PC-9 (cell line): ENCODE measurements at regions not wholly inside any gene's neighbourhood (a gene's known extent, or its start where the extent isn't known, plus 50 kb on each side); places are given as distances from the start of the nearest gene placed in this dataset.

ENCODE experiments used
- BruUV-seq: library from RNA; stranded (reverse); fragments of 400-500 nt; replicated peaks from 2 replicates; lab custom pipeline; 2021; lab: Mats Ljungman, UMichigan
- CTCF ChIA-PET: fragments of 300-600 bp; sonication (Branson Sonifier 250); formaldehyde crosslinking; loops from one replicate; lab custom pipeline; 2022; ENCODE audit warnings: antibody characterized with exemption; lab: Charles Lee
- POLR2A ChIA-PET: fragments of 300-600 bp; sonication (Branson Sonifier 250); formaldehyde crosslinking; loops from one replicate; lab custom pipeline; 2022; ENCODE audit warnings: antibody characterized with exemption; ENCODE audit not compliant: unreplicated experiment; lab: Charles Lee
- DNase-seq, 2 experiments: peaks; one replicate each; pipeline versions ENCODE4 v3.0.0 to v3.0.0-alpha.2; 2015 to 2022; ENCODE audit warnings: mixed read lengths in 1 of 2
- H2AFZ ChIP-seq: fragments of 200-600 bp; sonication (generic); 2 replicates; pipeline ENCODE4 v1.8.1; 2017; ENCODE audit warnings: antibody characterized with exemption
- H3F3A ChIP-seq: fragments of 200-600 bp; sonication (generic); 2 replicates; pipeline ENCODE4 v1.8.1; 2017; ENCODE audit warnings: antibody characterized with exemption, mild to moderate bottlenecking, low read depth; ENCODE audit not compliant: insufficient read depth
- H3K27ac ChIP-seq: fragments of 200-600 bp; sonication (generic); 2 replicates; pipeline ENCODE4 v1.6.1; 2016; ENCODE audit warnings: mixed run types
- H3K27me3 ChIP-seq: fragments of 200-600 bp; sonication (generic); 2 replicates; pipeline ENCODE4 v1.6.1; 2016; ENCODE audit warnings: low read depth, mixed run types; ENCODE audit not compliant: insufficient read depth
- H3K36me3 ChIP-seq: fragments of 200-600 bp; sonication (generic); 2 replicates; pipeline ENCODE4 v1.6.1; 2016; ENCODE audit warnings: low read depth, mixed run types
- H3K4me1 ChIP-seq: fragments of 200-600 bp; sonication (generic); replicated peaks from 2 replicates; pipeline ENCODE4 v1.6.1; 2016; ENCODE audit warnings: mixed run types; ENCODE audit not compliant: insufficient read depth
- H3K4me2 ChIP-seq: fragments of 200-600 bp; sonication (generic); 2 replicates; pipeline ENCODE4 v1.6.1; 2017; ENCODE audit warnings: mixed run types
- H3K4me3 ChIP-seq: fragments of 200-600 bp; sonication (generic); 2 replicates; pipeline ENCODE4 v1.6.1; 2016; ENCODE audit warnings: mixed run types
- H3K79me2 ChIP-seq: fragments of 200-600 bp; sonication (generic); 2 replicates; pipeline ENCODE4 v1.6.1; 2017; ENCODE audit warnings: low read depth, mixed run types
- H3K9me2 ChIP-seq: fragments of 200-600 bp; sonication (generic); 2 replicates; pipeline ENCODE4 v1.8.1; 2017; ENCODE audit warnings: mild to moderate bottlenecking; ENCODE audit not compliant: insufficient read depth
- H3K9me3 ChIP-seq: fragments of 200-600 bp; sonication (generic); 2 replicates; pipeline ENCODE4 v1.8.1; 2016; ENCODE audit warnings: low read depth; ENCODE audit not compliant: insufficient read depth
- H4K20me1 ChIP-seq: fragments of 200-600 bp; sonication (generic); 2 replicates; pipeline ENCODE4 v1.8.1; 2017; ENCODE audit not compliant: insufficient read depth
- EZH2 ChIP-seq: fragments of 200-600 bp; sonication (generic); IDR thresholded peaks from 2 replicates; pipeline ENCODE4 v1.8.0; 2017; ENCODE audit warnings: antibody characterized with exemption, low read depth
- intact Hi-C: fragments of 100-400 bp; cut with micrococcal nuclease; formaldehyde crosslinking; loops from one replicate; pipeline ENCODE4 v1.10.0; 2022; ENCODE audit not compliant: unreplicated experiment
- TF ChIP-seq, protein P1 (sequence below): fragments of 200-600 bp; sonication (generic); conservative IDR thresholded peaks from 2 replicates; pipeline ENCODE4 v1.6.1; 2017; ENCODE audit warnings: mixed run types, antibody characterized with exemption, mild to moderate bottlenecking, moderate library complexity

DNA sequence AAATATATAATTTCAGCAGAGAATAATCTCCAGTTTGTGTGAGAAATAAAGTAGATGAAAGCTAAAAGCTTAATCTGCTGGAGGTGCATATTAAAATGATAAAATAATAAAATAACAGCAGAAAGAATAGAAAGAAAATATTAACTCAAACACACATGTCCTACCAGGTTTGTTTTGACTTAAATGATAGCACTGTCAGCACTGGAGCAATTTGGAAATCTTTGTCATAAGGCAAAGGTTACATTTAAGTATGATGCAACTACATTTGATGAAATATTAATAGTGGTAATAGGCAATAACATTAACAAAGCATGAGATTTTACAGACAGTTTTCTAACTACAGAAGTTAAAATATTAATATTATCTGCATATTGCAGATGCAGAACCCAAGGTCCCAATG is 2380.1 kb downstream of the PCDH9 start:
- no peak overlapping the region for H3K4me2 ChIP-seq
- no peak overlapping the region for H3K27ac ChIP-seq
- no peak overlapping the region for H2AFZ ChIP-seq
- H3K27me3 ChIP-seq: no peaks in the 10 kb centered on the region
- ChIA-PET POLR2A (interaction anchor here (0.6 to 0.7 kb wide), 2 partner anchors 13 to 106 kb away, joined by 3 to 9 read pairs; no protein-coding TSS in a partner anchor), CTCF (no interaction called here)
- H3K9me2 ChIP-seq: no peaks in the 10 kb centered on the region
- intact Hi-C loops: no loop called here
- H3K9me3 ChIP-seq: no peaks in the 10 kb centered on the region
- H4K20me1 ChIP-seq: no peaks in the 10 kb centered on the region
- BruUV-seq: no TSS peak
- H3F3A ChIP-seq: no peaks in the 10 kb centered on the region
- H3K79me2 ChIP-seq: no peaks in the 10 kb centered on the region
- H3K36me3 ChIP-seq: no peaks in the 10 kb centered on the region
- no peak for DNase-seq
- TF ChIP-seq, protein P1, sequence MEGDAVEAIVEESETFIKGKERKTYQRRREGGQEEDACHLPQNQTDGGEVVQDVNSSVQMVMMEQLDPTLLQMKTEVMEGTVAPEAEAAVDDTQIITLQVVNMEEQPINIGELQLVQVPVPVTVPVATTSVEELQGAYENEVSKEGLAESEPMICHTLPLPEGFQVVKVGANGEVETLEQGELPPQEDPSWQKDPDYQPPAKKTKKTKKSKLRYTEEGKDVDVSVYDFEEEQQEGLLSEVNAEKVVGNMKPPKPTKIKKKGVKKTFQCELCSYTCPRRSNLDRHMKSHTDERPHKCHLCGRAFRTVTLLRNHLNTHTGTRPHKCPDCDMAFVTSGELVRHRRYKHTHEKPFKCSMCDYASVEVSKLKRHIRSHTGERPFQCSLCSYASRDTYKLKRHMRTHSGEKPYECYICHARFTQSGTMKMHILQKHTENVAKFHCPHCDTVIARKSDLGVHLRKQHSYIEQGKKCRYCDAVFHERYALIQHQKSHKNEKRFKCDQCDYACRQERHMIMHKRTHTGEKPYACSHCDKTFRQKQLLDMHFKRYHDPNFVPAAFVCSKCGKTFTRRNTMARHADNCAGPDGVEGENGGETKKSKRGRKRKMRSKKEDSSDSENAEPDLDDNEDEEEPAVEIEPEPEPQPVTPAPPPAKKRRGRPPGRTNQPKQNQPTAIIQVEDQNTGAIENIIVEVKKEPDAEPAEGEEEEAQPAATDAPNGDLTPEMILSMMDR: no peak
- TF ChIP-seq EZH2: no peak
- H3K4me1 ChIP-seq: peaks cover 8% of the 10 kb centered on the region; the same call in 1 of the 2 replicates
- no peak overlapping the region for H3K4me3 ChIP-seq

DNA sequence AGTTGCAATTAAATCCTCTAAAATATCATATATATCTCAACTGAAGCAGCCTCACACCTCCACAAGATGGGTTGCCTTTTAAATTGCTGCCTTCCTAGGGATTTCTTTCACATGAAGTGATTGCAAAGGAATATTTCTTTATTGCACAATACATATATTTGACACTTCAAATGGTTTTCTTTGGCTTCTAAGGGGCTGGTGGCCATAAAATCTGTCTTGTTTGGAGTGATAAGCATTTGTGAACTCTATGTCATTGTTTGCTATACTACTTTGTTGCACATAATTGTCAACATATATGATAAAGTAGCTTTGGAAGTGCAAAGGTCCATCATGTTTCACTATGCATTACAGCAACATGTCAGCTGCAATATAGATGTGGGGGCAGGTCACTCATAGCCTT is 2380.9 kb downstream of the PCDH9 start:
- Histone ChIP-seq H3F3A (no peaks in the 10 kb centered on the region), H2AFZ (no peak overlapping the region), H3K4me2 (no peak overlapping the region), H3K4me3 (no peak overlapping the region), H3K9me3 (no peaks in the 10 kb centered on the region), H3K36me3 (no peaks in the 10 kb centered on the region), H3K79me2 (no peaks in the 10 kb centered on the region), H3K4me1 (peaks cover 5% of the 10 kb centered on the region; the same call in 1 of the 2 replicates), H3K27ac (no peak overlapping the region), H3K9me2 (no peaks in the 10 kb centered on the region), H4K20me1 (no peaks in the 10 kb centered on the region), H3K27me3 (no peaks in the 10 kb centered on the region)
- intact Hi-C loops: no loop called here
- no peak for DNase-seq
- ChIA-PET CTCF (no interaction called here), POLR2A (no interaction called here)
- BruUV-seq: no TSS peak
- TF ChIP-seq, protein P1: no peak
- no peak for TF ChIP-seq EZH2

DNA sequence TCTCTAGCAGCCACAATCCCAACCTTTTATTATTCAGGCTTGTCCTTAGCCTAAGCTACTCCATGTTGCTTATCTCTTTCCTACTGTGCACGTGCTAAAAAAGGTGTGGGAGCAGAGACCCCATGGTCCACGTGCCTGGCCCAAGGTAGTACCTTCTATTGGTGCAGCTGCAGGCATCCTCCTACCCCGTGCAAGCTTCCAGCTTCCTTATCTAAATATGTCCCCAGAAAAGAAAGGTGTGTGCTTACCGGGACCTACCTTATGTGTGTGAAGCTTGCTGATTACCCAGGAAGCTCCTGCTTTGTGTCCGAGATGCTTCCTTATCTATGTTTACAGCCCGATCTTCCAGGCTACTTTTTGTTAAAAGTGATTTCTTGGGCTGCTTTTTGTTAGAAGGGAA is 2382.4 kb downstream of the PCDH9 start:
- Histone ChIP-seq H3K4me3 (no peak overlapping the region), H3F3A (no peaks in the 10 kb centered on the region), H2AFZ (0 out of 2 replicates have a peak overlapping the region, but pooled peaks have one; percentile 44), H3K9me2 (no peaks in the 10 kb centered on the region), H3K4me1 (no peaks in the 10 kb centered on the region), H3K9me3 (no peaks in the 10 kb centered on the region), H4K20me1 (no peaks in the 10 kb centered on the region), H3K4me2 (no peak overlapping the region), H3K27ac (no peak overlapping the region), H3K36me3 (no peaks in the 10 kb centered on the region), H3K27me3 (no peaks in the 10 kb centered on the region), H3K79me2 (no peaks in the 10 kb centered on the region)
- TF ChIP-seq EZH2: no peak
- TF ChIP-seq, protein P1: no peak
- no TSS peak for BruUV-seq
- POLR2A ChIA-PET: no interaction called here
- intact Hi-C loops: no loop called here
- CTCF ChIA-PET: no interaction called here
- DNase-seq: no peak
